GM19468 (cell line): ENCODE measurements at regions not wholly inside any gene's neighbourhood (a gene's known extent, or its start where the extent isn't known, plus 50 kb on each side); places are given as distances from the start of the nearest gene placed in this dataset.
"Not testable (repeated sequence)": the region's sequence is repeated elsewhere in the genome, so short reads cannot be mapped to it uniquely, and the experiment has no call there.

Source experiments
- ATAC-seq: cut with Tn5 transposase; IDR thresholded peaks from one replicate; pipeline ENCODE4 v1.9.1; 2021; ENCODE audit warnings: mild to moderate bottlenecking, moderate library complexity, moderate number of reproducible peaks; ENCODE audit not compliant: unreplicated experiment; ENCODE audit errors: extremely low read depth

DNA sequence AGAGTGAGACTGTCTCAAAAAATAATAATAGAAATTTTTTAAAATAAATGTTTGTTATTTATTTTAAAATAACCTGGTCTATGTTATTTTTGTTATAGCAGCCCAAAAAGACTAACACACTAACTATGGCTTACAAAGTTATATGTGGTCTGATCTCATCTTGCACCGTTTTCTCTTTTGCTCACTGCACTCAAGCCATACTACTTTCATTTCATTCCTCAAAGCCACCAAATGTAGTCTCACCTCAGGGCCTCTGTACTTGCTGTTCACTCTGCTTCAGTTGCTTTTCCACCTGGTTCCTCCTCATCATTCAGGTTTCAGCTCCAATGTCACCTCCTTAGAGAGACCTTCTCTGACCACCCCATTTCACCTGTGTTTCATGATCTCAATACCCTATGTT, 55.2 kb upstream of the MDM1 start:
- no peak for ATAC-seq

DNA sequence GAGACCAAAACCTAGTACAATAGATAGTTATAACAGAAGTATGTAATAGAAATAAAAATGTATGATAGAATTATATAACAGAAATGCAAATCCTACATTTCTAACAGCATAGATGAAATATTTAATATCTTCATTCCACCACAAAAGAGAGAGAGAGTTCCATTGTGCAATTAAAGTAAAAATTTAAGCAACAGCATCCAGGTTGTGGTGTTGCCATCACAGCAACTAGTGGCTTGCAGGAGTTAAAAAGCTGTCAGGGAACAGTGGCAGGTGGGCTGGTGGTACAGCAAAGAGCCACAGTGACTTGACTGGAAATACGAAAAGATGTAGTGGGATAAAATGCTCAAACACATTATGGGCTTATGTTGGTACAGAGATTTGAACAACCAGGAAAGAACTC, 57.1 kb upstream of the MDM1 start:
- ATAC-seq, result no peak

DNA sequence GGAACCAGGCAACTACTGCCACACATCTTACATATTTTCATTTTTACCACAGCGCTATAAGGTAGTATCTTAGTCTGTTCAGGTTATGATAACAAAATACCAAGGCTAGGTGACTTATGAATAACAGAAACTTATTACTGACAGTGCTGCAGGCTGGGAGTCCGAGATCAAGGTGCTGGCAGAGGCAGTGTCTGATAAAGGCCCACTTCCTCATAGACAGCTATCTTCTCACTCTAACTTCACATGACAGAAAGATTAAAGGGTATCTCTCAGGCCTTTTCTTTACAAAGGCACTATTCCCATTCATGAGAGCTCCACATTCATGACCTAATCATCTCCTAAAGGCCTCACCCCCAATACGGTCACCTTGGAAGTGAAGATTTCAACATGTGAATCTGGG, 59.8 kb upstream of the MDM1 start:
- ATAC-seq, result no peak

DNA sequence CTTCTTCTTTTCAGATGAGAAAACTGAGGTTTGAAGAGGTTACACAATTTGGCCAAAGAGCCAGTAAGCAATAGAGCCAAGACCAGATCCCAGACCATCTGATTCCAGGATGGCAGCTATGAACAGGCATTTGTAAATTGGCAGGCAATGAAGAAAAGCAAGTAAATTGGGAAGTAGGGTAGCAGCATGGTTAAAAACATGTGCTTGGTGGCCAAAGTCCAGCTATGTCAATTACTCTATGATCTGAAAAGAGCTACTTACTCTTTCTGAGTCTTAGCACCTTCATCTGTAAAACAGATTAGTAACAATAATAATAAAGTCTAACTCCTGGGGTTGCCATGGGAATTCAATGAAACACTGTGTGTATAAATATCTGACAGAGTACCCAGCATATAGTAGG, 60.2 kb upstream of the MDM1 start:
- no peak for ATAC-seq

DNA sequence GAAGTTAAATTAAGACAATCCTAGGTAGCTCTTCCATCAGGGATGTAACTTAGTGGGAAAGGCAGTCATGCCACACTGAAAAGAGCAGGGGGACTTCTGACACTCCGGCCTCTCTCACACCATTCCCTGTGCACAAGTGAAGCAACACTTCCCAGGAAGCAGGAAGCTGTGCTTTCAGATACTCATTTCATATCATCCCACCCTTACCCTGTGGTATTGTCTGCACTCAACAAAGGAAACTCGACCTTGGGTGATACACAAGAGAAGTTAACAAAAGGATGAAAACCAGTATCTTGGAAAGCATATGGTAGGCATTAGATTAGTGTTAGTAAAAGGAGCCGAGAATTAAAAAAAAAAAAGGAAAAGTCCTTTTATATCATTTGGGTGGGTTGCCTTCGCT, 61.3 kb upstream of the MDM1 start:
- no peak for ATAC-seq

DNA sequence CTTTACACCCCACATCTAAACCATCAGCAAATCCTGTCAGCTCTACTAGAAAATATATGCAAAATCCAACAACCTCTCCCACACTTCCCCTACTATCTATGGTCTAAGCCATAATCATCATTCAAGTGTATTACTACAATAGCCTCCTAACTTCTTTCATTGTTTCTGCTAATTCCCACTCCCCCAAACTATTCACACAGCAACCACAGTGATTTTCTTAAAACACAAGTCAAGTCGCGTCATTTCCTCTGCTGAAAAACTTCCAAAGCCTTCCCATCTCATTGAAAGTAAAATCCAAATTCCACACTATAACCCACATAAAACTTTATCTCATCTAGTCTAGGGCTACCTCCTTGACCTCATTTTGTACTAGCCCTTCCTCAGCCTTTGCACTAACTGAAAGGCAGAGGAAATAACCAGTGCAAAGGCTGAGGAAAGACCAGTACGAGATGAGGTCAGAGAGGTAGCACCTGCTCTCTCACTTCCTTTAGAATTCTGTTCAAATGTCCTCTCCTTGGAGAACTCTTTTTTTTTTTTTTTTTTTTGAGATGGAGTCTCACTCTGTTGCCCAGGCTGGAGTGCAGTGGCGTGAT, 65.5 kb upstream of the MDM1 start:
- no peak for ATAC-seq

DNA sequence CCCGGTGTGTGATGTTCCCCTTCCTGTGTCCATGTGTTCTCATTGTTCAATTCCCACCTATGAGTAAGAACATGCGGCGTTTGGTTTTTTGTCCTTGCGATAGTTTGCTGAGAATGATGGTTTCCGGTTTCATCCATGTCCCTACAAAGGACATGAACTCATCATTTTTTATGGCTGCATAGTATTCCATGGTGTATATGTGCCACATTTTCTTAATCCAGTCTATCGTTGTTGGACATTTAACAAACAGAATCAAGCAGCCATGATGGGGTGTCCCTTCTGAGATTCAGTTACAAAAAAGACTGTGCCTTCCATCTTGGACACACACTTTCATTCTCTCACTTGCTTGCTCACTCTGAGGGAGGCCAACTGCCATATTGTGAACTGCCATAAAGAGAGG, 66.5 kb upstream of the MDM1 start:
- not testable (repeated sequence) for ATAC-seq

DNA sequence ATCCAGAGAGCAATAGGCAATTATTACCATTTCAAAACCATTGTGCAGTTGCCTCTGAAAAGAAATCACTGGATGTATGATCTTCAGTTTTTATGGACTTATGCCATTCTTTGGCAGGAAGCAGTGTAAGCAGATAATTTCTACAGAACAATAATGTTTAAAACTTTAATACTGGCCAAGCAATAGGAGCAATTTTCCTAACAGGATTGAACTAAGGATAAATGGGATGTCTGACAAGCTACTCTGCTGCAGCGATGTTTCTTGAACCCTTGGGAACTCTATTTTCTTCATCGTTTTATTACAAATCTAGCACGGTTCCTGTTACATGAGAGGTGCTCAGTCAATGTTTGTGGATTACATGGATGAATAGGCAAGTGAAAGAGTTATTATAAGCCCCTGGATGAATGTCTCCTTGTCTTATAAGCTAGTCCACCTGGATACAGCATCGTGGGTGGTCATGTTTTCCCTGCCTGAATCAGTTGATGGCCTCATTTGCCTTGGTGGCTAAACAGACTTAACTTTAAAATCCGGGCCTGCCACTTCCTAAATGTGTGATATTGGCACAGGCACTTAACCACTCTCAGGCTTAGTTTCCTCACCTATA, 68.2 kb upstream of the MDM1 start:
- ATAC-seq, result no peak

DNA sequence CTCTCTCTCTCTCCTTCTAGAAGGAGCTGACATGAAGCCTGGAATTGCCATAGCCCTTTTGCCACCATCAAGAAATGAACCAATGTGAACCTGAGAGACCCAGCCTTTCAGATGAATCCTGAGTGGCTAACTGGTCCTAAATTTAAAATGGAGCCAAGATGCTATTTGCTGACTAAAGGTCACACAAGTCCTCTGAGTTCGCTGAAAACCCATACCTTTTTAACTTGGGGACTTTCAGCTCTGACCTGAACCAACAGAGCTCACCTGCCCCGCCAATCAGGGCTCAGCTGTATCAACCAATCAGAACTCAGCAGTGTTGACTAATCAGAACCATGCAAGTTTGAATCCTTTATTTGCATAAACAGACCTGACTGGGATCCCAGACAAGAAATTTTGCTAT, 70.3 kb upstream of the MDM1 start:
- no peak for ATAC-seq

DNA sequence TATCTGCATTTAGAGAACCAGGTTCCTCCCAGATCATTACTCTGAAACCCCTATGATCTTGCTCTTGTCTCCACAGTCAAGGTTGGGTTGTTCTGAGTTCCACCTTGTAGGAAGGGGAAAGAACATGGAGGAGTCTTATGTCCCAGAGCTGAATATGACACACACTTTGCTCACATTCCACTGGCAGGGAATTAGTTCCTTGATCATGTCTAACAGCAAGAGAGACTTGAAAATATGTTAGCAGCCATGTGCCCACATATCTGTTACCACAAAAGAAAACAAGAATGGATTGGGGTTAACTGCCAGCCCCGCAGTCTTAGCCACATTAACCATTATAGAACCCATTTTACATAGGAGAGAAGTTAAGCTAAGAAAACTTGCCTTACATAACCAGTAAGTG, 71.1 kb upstream of the MDM1 start:
- ATAC-seq, result no peak

DNA sequence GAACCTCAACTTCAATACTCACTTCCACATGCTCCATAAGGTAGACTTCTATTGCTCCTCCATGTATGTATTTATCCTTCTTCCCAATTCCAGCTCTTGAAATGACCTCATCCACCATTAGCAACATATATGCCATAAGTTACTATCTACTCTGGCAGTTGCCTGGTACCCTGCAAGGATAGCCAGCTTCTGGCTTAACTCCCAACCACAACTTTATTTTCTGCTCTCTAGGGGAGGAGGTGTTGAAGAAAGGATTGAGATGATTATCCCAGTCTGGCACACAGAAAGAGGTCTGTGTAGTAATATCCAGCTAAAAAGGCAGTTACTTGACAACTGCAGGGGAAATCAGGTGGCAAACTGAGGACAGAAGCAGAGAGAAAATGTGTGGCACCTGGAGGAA, 71.5 kb upstream of the MDM1 start:
- ATAC-seq, result no peak

DNA sequence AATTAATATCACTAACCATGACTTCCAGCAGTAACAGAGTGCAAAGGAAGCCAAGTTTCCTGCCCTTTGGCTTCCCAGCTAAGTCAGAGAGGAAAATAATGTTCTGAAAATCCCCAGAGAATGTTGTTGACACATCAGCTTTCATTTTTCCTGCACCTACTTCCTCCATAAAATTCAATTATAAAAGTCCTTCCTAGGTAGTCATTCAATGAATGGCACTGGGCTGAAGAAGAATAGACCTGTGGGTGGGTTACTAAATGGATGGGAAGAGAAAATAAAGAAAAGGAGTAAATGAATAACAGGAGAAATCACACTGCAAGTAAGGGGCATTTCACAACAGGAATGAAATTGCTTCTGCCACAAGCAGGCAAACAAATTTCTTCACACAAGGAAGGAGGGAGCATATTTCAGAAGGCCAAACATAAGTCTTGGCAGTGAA, 73.2 kb upstream of the MDM1 start:
- ATAC-seq, result no peak

DNA sequence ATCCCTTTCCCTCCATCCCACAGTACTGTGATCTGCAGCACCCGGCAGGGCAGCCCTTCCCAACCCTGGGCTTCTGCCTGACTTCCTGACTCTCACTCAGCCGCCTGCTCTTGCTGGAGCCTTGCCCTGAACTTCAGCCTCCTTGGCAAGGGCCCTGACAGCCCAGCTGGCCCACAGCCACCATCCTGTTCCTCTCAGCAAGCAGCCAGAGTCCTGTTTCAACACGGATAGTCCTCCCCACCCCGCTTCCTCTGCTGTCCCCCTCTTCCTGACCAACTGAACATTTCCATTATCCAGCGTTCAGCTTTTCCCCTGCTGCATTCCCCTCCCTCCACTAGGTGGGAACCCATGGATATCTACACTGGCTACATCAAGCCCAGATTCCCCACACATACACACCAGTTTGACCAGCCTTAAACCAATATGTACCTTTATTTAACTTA, 74.0 kb upstream of the MDM1 start:
- no peak for ATAC-seq

DNA sequence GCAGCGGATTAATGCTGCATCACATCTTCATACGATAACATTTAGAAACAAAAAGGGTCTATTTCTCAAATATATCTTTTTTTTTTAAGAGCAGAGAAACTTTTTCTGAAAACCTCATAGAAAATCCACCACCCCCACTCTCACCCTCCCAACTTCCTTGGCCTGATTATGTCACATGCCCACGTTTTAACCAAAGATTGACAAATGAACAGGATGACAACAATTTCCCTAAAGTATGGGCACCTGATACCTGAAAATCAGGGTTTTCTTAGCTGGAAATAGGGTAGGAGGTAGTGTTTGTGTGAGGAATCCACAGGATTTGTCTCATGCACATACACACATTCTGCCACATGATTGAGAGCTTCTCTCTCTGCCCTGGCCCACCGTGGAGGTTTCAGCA, 74.7 kb upstream of the MDM1 start:
- no peak for ATAC-seq

DNA sequence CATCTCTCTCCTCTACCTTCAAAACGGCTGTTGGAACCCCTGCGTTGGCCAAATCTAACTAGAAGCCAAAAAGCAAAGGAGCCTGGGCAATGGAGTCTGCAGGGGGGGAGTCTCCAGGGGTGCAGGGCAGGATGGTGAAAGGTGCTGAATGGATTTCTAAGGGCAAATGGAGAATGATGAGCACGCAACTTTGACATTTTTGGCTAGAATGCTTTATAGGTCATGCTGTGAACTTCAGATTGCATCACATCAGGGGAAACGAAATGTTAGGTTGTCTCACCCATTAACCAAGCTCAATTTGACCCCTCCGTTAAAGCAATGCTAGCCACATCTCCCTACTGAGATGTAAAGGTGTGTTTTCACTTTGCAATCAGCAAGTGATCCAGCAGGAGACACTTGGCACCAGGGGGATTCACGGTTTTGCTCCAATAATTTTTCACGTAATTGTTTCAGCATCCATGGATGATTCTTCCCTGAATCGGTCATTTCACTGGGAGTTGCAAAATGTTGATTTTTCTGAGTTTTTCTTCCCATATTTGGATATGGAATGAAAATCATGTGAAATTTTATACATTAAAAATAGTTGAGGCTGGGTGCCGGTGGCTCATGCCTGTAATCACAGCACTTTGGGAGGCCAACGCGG, 78.0 kb upstream of the MDM1 start:
- ATAC-seq, result no peak

DNA sequence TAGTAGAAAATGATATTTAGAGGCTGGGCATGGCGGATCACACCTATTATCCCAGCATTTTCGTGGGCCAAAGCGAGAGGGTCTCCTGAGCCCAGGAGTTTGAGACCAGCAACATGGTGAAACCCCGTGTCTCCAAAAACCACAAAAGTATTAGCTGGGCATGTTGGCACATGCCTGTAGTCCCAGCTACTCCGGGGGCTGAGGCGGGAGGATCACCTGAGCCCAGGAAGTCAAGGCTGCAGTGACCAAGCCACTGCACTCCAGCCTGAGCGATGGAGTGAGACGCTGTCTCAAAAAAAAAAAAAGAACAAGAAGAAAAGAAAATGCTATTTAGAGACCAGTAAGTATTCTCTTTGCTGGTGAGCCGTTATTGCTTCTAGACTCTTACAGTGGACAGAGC, 79.2 kb upstream of the MDM1 start:
- ATAC-seq, result no peak

DNA sequence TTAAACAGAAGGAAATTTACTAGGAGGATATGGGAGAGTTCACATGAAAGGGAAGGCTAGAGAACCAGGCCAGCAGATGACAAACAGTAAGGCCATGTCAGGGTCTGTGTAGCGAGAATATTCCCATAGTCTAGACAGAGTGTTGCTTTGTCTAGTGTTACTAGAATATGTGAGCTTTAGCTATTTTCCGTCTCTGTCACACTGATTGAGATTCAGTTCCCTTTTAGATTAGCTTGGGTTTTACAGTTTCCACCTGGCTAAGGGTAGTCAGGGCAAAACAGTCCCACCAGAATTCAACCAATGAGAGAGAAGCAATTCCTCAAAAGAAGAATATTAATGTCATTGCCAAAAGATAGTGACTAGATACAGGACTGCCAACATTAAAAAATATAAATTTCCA, 82.8 kb upstream of the MDM1 start:
- no peak for ATAC-seq

DNA sequence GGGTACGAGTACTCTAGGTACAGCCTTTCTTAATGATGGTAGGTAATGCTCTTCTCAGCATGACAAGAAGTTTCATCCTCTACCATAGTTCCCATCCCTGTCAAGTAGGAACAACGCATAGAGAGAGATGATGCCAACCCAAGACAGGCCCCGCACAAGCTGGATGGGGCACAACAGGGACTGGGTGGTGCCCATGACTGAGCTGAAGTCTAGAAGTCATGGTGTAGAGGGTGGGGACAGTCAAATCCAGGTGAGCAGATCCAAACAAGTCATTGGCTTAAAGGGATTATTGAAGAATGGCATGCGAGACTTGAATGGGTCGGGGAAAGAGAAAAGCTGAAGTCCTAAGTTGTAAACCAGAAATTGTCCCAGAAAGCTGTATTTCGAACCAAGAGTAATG, 84.2 kb upstream of the MDM1 start:
- no peak for ATAC-seq

DNA sequence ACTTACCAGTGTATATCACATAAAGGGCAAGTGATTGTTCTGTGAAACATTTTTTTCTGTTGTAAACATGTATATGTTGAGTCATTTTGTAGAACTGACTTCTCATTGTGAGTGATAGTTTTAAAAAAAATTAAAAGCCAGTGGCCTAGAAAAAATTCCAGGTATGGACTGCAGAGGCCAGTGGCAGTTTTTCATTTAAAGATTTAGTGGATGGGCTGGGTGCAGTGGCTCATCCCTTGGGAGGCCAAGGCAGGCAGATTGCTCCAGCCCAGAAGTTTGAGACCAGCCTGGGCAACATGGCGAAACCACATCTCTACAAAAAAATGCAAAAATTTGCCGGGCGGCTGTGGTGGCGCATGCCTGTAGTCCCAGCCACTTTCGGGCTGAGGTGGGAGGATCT, 84.7 kb upstream of the MDM1 start:
- ATAC-seq, result no peak

DNA sequence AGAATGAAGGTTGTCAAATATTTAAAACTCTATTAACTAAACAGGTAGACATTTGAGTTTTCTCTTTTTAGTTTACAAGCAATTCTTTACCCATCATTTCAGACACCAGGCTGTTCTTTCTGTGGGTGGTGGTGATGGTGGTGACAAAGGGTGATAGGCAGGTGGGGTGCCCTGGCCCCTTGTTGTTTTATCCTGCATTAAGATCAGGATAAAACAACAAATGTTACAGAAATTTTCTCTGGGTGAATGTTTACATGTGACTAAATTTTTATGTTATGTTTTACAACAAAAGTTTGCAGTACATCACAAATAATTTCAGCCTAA, 85.9 kb upstream of the MDM1 start:
- no peak for ATAC-seq

DNA sequence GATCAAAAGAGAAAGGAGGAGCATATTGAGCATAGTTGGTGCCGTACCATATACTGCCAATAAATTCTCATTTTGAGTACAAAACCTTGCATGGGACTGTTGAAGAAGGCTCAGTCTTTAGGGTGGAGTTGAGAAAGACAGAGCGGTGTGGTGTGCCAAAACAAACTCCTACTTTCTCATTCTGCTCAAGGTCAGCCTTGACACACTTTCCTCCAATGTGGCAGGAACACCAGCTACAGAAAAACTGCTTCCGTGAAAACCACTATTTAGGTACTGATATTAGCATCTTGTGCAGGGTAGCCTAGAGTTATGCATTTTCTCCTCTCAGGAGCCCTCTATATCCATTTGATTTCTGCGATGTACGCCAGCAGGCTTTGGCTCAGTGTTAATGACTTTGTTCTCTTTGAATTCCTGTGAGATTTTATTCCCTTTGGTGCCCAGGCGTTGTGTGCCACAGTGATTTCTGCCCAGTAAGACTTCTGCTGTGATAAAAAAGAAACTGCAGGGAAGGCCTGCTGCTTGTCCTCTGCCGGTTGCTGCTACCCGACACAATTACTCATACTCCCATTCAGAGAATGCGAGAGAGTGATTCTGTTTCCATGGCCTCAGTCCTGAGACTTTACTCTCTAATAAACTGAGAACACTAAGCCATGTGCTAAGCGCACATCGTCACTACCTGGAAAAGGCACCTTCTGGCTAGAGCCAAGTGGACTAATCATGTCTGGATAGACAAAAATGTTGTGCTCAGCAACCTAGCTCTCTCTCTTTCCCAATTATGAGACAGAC, 88.3 kb upstream of the MDM1 start:
- no peak for ATAC-seq
